ENCODE measurements at regions not wholly inside any gene's neighbourhood (a gene's known extent, or its start where the extent isn't known, plus 50 kb on each side); places are given as distances from the start of the nearest gene placed in this dataset.

- no peaks in the 10 kb centered on the region for H3K4me1 ChIP-seq (ENCODE audit: control insufficient read depth, low read length)
- no peaks in the 10 kb centered on the region for H3K9me2 ChIP-seq (replicated peaks; ENCODE audit: control insufficient read depth, low read length)
- H3K9me3 ChIP-seq (ENCODE audit: control insufficient read depth, insufficient read depth, low read length): no peaks in the 10 kb centered on the region
- no peak overlapping the region for H3K27ac ChIP-seq (ENCODE audit: low read depth, low read length)
- no peaks in the 10 kb centered on the region for H3K79me2 ChIP-seq (ENCODE audit: control insufficient read depth, low read length)
- H3F3A ChIP-seq (ENCODE audit: control insufficient read depth, insufficient read depth): no peaks in the 10 kb centered on the region
- no peaks in the 10 kb centered on the region for H3K27me3 ChIP-seq (ENCODE audit: control insufficient read depth, low read length)
- TF ChIP-seq, protein P1, sequence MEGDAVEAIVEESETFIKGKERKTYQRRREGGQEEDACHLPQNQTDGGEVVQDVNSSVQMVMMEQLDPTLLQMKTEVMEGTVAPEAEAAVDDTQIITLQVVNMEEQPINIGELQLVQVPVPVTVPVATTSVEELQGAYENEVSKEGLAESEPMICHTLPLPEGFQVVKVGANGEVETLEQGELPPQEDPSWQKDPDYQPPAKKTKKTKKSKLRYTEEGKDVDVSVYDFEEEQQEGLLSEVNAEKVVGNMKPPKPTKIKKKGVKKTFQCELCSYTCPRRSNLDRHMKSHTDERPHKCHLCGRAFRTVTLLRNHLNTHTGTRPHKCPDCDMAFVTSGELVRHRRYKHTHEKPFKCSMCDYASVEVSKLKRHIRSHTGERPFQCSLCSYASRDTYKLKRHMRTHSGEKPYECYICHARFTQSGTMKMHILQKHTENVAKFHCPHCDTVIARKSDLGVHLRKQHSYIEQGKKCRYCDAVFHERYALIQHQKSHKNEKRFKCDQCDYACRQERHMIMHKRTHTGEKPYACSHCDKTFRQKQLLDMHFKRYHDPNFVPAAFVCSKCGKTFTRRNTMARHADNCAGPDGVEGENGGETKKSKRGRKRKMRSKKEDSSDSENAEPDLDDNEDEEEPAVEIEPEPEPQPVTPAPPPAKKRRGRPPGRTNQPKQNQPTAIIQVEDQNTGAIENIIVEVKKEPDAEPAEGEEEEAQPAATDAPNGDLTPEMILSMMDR (IDR thresholded peaks at IDR 0.05; ENCODE audit: low read depth, low read length, poor library complexity, severe bottlenecking): no peak
- TF ChIP-seq EZH2phosphoT487 (IDR thresholded peaks at IDR 0.05; ENCODE audit: borderline replicate concordance, low read length): no peak
- no peaks in the 10 kb centered on the region for H3K36me3 ChIP-seq (ENCODE audit: control insufficient read depth, low read length)
- no peaks in the 10 kb centered on the region for H4K20me1 ChIP-seq (ENCODE audit: control insufficient read depth, insufficient read depth, low read depth, low read length)
- H3K4me3 ChIP-seq (ENCODE audit: low read length): no peak overlapping the region
- no peak overlapping the region for H3K4me2 ChIP-seq (ENCODE audit: low read length)
These were observed 100.3 kb upstream of the C1orf87 start for GRCh38 chr1:60173729-60174505.

DNA sequence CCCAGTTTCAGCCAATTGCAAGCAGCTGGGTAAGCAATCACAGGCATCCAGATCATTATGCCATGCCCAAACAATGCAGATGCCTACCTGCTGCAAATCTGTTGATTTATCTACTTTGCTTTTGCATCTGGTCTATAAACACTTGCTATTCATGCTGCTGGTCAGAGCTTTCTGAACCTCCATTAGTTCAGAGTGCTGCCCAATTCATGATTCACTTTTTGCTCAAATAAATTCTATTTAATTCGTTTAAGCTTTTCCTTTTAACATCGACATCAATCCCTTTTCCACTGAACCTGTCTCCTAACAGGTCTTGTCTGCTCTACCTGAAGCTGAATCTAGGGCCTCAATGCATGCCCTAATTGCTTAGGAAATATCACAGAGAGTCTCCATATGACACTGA is 99.4 kb upstream of the C1orf87 start:
- no peaks in the 10 kb centered on the region for H3F3A ChIP-seq (ENCODE audit: control insufficient read depth, insufficient read depth)
- H3K9me2 ChIP-seq (replicated peaks; ENCODE audit: control insufficient read depth, low read length): no peaks in the 10 kb centered on the region
- H3K27me3 ChIP-seq (ENCODE audit: control insufficient read depth, low read length): no peaks in the 10 kb centered on the region
- H3K4me2 ChIP-seq (ENCODE audit: low read length): no peak overlapping the region
- no peak overlapping the region for H3K27ac ChIP-seq (ENCODE audit: low read depth, low read length)
- no peaks in the 10 kb centered on the region for H4K20me1 ChIP-seq (ENCODE audit: control insufficient read depth, insufficient read depth, low read depth, low read length)
- TF ChIP-seq EZH2phosphoT487 (IDR thresholded peaks at IDR 0.05; ENCODE audit: borderline replicate concordance, low read length): no peak
- TF ChIP-seq, protein P1 (IDR thresholded peaks at IDR 0.05; ENCODE audit: low read depth, low read length, poor library complexity, severe bottlenecking): no peak
- H3K79me2 ChIP-seq (ENCODE audit: control insufficient read depth, low read length): no peaks in the 10 kb centered on the region
- no peaks in the 10 kb centered on the region for H3K4me1 ChIP-seq (ENCODE audit: control insufficient read depth, low read length)
- no peaks in the 10 kb centered on the region for H3K9me3 ChIP-seq (ENCODE audit: control insufficient read depth, insufficient read depth, low read length)
- H3K4me3 ChIP-seq (ENCODE audit: low read length): no peak overlapping the region
- no peaks in the 10 kb centered on the region for H3K36me3 ChIP-seq (ENCODE audit: control insufficient read depth, low read length)

DNA sequence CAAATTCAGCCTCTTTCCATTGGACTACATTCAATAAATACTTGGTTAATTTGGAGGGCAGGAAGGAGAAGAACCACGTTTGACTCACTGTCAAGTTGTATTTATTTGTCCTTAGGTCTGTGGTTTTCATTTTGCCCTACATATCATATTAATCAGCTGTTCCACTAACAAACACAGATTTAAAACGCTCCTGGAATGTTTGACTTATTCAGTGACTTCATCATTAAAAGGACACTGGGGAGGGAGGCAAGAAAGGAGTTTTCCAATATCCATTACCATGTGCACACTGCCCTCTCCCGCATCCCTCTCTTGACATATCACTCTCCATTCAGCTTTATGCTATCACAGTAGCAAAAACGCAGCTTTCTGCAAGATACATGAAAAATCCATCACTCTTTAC is 98.2 kb upstream of the C1orf87 start:
- H3K27ac ChIP-seq (ENCODE audit: low read depth, low read length): no peak overlapping the region
- no peaks in the 10 kb centered on the region for H3K9me3 ChIP-seq (ENCODE audit: control insufficient read depth, insufficient read depth, low read length)
- H3K4me2 ChIP-seq (ENCODE audit: low read length): no peak overlapping the region
- no peaks in the 10 kb centered on the region for H4K20me1 ChIP-seq (ENCODE audit: control insufficient read depth, insufficient read depth, low read depth, low read length)
- H3K4me3 ChIP-seq (ENCODE audit: low read length): no peak overlapping the region
- H3K27me3 ChIP-seq (ENCODE audit: control insufficient read depth, low read length): no peaks in the 10 kb centered on the region
- no peaks in the 10 kb centered on the region for H3F3A ChIP-seq (ENCODE audit: control insufficient read depth, insufficient read depth)
- no peaks in the 10 kb centered on the region for H3K9me2 ChIP-seq (replicated peaks; ENCODE audit: control insufficient read depth, low read length)
- no peaks in the 10 kb centered on the region for H3K36me3 ChIP-seq (ENCODE audit: control insufficient read depth, low read length)
- no peaks in the 10 kb centered on the region for H3K4me1 ChIP-seq (ENCODE audit: control insufficient read depth, low read length)
- no peak for TF ChIP-seq EZH2phosphoT487 (IDR thresholded peaks at IDR 0.05; ENCODE audit: borderline replicate concordance, low read length)
- TF ChIP-seq, protein P1 (IDR thresholded peaks at IDR 0.05; ENCODE audit: low read depth, low read length, poor library complexity, severe bottlenecking): no peak
- H3K79me2 ChIP-seq (ENCODE audit: control insufficient read depth, low read length): no peaks in the 10 kb centered on the region

All from DOHH2 (cell line).